Activated CD8-positive, alpha-beta memory T cell treated with anti-CD3 and anti-CD28 coated beads for 48 hours (primary cell): ENCODE measurements at regions not wholly inside any gene's neighbourhood (a gene's known extent, or its start where the extent isn't known, plus 50 kb on each side); places are given as distances from the start of the nearest gene placed in this dataset.

Experiments used
- DNase-seq, 3 experiments: peaks; one replicate each; pipeline ENCODE4 v3.0.0-alpha.2; 2020; ENCODE audit warnings: low read depth in 2 of 3, low spot score in 2 of 3

DNA sequence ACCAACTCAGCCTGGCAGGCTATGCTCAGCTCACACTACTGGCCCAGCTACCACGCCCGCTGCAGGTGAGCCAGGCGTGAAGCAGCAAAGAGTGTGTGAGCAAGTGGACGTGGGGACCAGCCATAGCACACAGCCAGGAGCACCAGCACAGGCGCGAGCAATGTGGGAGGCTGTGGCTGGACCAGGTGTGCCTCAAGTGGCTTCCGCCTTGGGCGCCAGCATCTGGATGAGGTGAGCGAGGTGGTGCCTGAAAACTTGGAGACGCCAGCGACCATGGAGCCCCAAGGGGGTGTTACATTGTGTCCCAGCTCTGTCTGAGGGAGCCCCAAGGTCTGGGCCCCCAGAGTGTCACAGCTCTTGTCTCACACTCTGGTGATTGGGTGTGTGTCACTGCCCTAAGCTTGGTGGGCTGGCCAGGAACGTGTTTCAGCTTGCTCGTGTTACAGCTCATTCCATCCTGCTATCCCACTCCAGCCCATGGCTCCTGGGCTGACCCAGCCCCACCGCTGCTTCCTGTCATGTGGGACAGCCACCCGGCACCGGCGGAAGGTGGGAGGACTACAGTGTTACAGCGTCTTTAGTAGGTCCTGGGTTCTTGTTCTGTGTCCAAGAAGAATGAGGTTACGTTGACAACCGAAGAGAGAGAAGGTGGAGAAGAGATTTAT, 508.0 kb upstream of the MMS22L start:
- no peak for DNase-seq

GRCh38 chr6:97805596-97805995, 522.6 kb upstream of the MMS22L start:
- DNase-seq: no peak

- no peak for DNase-seq
Observed at GRCh38 chr6:97812940-97813339, 529.9 kb upstream of the MMS22L start.

GRCh38 chr6:97813889-97814567, 531.0 kb upstream of the MMS22L start:
- no peak for DNase-seq

- no peak for DNase-seq
Observed at GRCh38 chr6:97815301-97815812, 532.3 kb upstream of the MMS22L start.

DNA sequence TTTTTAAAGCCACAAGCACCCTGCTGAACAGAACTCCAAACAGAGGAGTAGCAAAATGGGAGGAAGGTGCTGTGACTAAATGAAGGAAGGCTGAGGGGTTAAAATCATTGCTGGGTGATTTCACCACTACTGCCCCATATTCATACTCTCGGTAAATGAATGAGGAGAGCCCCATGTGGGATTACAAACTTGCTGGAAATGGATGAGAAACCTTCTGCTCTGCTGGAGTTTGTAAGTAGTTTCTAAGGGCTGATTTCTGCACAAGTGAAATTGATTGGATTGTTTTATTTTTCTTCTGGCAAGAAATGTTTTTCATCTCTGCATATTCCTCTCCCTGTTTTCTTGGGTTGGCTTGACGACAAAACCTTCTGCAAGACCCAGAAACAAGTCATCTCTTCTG, 533.5 kb upstream of the MMS22L start:
- no peak for DNase-seq

DNA sequence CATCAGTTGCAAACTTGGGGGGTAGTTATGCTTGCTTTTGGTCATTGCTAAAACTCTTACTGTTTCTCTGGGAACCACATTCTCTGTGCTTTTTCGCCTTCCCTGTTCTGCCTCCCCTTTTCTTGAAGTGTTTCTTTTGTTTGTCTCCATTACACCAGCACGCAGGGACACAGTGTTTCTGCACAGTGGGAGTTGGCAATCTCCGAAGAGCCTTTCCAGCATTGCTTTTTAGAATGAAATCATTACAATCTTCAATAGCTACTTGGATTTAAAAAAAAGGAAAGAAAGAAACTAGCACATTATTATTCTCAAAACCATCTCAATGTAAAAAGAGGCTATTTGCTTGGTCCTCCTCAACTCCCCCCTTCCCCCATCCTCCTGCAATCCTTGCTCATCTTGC, 536.7 kb upstream of the MMS22L start:
- no peak for DNase-seq

DNA sequence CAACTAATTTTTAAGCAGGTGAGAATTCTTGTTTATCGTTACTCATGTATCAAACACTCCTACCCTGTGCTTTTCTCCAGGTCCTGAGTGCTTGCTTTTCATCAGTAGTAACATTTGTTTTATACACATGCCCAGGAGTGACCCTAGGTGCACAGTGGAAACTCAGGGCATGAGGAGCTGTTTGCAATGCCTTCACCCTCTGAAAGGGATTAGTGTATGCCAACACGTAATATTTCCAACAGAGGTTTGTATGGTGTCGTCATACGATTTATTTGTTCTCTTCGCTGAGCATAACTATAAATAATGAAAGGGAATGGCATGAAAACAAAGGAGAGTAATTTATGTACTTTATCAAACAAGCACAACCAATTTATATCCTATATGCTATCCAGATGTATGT, 537.4 kb upstream of the MMS22L start:
- no peak for DNase-seq

GRCh38 chr6:97822632-97823031, 539.6 kb upstream of the MMS22L start:
- DNase-seq: no peak

DNA sequence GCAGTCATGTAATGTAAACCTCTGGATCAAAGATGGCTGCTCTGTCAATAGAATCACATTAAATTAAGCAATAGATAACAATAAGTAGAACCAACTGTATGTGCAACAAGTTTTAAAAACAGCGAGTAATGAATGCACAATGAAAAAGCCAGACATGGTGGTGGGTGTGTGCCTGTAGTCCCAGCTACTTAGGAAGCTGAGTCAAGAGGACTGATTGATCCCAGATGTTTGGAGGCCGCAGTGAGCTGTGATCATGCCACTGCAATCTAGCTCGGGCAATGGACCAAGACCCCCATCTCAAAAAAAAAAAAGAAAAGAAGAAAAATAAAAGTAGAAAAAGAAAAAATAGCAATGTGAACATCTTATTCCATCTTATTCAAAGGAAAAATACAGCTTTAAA, 558.7 kb upstream of the MMS22L start:
- no peak for DNase-seq

- no peak for DNase-seq
Observed at GRCh38 chr6:97842521-97842920, 559.5 kb upstream of the MMS22L start.

DNA sequence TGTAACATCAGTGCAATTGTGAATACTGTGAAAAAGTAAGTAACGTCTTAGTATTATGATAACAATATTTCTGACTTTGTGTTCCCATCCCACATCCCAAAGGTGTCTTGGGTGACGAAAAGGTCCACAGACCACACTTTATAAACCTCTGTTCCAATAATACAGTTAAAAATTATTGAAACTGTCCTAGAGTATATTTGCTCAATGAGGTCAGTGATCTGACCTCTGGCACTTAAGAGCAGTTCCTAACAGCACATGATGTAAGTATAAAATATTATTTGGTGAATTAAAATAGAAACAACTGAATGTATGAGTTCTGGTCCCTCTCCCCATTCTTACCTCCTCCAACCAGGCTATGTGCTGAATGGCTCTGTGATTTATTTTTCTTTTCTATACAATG, 566.4 kb upstream of the MMS22L start:
- no peak for DNase-seq

- no peak for DNase-seq
Observed at GRCh38 chr6:97850458-97851212, 567.6 kb upstream of the MMS22L start.

GRCh38 chr6:97863697-97864096, 580.7 kb upstream of the MMS22L start:
- no peak for DNase-seq

GRCh38 chr6:97864366-97864765, 581.4 kb upstream of the MMS22L start:
- DNase-seq: no peak

DNA sequence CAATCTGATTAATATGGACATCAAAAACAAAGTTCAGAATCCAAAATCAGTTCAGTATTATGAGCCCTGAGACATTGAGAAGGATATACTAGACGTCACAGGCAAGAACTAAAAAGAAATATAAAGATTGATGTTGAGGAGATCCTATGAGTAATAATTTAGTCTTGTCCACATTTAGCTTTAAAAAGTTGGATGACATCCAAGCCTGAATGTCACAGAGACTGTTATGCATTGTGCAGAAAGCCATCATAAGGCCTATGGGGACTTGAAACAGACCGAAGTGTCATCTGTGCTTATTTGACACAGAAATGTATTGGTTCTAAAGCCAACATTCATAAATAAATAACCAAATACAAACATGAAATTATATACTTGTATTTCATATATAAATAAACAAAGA, 581.8 kb upstream of the MMS22L start:
- DNase-seq: no peak

DNA sequence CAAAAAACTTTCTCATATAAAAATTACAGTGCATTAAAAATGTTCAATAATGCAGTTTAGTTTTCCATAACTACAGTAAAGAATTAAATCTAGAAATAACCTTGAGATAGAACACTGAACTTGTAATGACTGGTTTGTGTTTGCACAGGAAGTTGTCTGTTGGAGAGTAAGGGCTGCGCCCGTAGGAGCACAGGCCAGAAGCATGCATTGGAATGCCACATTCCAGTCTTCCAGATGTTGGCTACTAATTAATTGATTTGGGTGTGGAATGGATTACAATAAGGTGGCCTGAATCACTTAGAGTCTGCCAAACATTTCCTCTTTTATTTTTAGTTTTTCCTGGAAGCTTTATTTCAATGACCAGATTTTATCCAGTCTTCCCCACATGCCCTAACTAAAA, 582.6 kb upstream of the MMS22L start:
- DNase-seq: no peak

GRCh38 chr6:97866616-97867015, 583.6 kb upstream of the MMS22L start:
- no peak for DNase-seq

DNA sequence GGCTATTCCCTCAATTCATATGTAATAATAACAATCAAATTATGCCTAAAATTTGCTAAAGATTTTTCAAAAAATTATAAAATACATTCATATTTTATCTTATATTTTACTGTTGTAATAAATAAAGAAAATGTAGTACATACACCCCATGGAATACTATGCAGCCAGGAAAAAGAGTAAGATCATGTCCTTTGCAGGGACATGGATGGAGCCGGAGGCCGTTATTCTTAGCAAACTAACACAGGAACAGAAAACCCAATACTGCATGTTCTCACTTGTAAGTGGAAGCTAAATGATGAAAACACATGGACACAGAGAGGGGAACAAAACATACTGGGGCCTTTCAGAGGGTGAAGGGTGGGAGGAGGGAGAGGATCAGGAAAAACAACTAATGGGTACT, 584.2 kb upstream of the MMS22L start:
- DNase-seq: no peak

GRCh38 chr6:97870273-97870672, 587.3 kb upstream of the MMS22L start:
- DNase-seq: no peak

- no peak for DNase-seq
Observed at GRCh38 chr6:97876711-97877110, 593.7 kb upstream of the MMS22L start.

DNA sequence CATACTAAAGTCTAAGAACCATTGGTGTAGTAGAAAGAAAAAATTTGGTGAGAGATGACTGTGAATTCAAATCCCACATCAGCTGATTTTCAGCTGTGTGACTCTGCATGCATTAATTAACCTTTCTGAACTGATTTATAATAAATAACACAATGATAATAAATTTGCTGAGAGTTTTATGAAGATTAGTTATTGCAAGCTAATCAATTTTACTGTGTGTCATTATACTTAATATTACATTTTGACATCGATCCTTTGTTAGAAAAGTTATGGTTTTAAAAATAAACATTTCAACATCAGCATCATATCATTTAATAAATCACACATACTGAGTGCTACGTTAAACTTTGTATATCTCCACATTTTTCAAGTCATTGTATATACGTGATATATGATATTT, 599.7 kb upstream of the MMS22L start:
- DNase-seq: no peak
